Transverse colon (tissue), 4 donors: ENCODE measurements at regions not wholly inside any gene's neighbourhood (a gene's known extent, or its start where the extent isn't known, plus 50 kb on each side); places are given as distances from the start of the nearest gene placed in this dataset.

Source experiments
- CTCF ChIP-seq, 5 experiments: fragments of 200-600 bp in 3 of 5; fragments of 450-650 bp in 2 of 5; sonication (generic) in 3 of 5; IDR thresholded peaks; 1 replicate in 2 of 5; 2 replicates in 3 of 5; pipeline ENCODE4 v1.5.1; 2016 to 2017; ENCODE audit warnings: antibody characterized with exemption in 5 of 5, inconsistent platforms in 3 of 5, mild to moderate bottlenecking in 2 of 5, moderate library complexity in 1 of 5
- POLR2A ChIP-seq: fragments of 450-650 bp; IDR thresholded peaks from one replicate; pipeline ENCODE4 v1.6.1; 2016; ENCODE audit warnings: antibody characterized with exemption, mild to moderate bottlenecking, moderate library complexity
- POLR2AphosphoS5 ChIP-seq, 3 donors: sonication (generic); formaldehyde crosslinking; IDR thresholded peaks; one replicate each; pipeline ENCODE4 v1.6.1; 2016; ENCODE audit warnings: antibody characterized with exemption in 3 of 3

DNA sequence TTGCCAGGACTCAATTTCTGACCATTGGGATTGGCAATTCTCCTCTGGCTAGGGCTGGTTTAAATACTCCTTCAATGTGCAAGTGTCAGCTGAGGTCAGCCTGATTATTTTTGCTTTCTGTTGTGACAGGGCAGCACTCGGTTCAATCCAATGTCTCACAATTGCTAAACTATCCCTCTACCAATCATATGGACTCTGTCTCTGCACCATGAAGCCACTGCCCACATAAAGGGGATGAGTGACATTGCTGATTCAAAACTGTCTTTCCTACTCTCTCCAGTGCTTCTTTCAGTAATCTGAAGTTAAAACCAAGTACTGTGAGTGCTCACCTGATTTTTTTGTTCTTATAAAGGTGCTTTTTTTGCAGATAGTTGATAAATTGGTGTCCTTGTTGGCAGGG is 1030.7 kb downstream of the GLUD2 start:
- TF ChIP-seq POLR2AphosphoS5 (IDR thresholded peaks at IDR 0.05), result no peak
- TF ChIP-seq POLR2A, result no peak
- TF ChIP-seq CTCF (IDR thresholded peaks at IDR 0.05), result no peak
